NCI-H748 (cell line): ENCODE measurements at regions not wholly inside any gene's neighbourhood (a gene's known extent, or its start where the extent isn't known, plus 50 kb on each side); places are given as distances from the start of the nearest gene placed in this dataset.

Experiments used
- DNase-seq: peaks from one replicate; lab custom pipeline; 2025; ENCODE audit not compliant: unreplicated experiment; lab: John Stamatoyannopoulos, UW

GRCh38 chr7:106166651-106167342 is 54.7 kb upstream of the SYPL1 start:
- DNase-seq: peak; percentile 69

- no peak for DNase-seq
Measured at GRCh38 chr7:106165337-106165736, 53.2 kb upstream of the SYPL1 start.

- DNase-seq: no peak
Measured at GRCh38 chr7:106163257-106163656, 51.1 kb upstream of the SYPL1 start.
